ENCODE measurements at regions not wholly inside any gene's neighbourhood (a gene's known extent, or its start where the extent isn't known, plus 50 kb on each side); places are given as distances from the start of the nearest gene placed in this dataset.

- FAIRE-seq (no peak), DNase-seq (ENCODE audit: low read depth, low spot score) (no peak)
- dilution Hi-C loops (cut with MboI; ENCODE audit: extremely low pct_ligation_motif_present, low sequenced_read_pairs) (no loop called here), intact Hi-C loops (cut with micrococcal nuclease) (no loop called here)
- H3K4me3 ChIP-seq (replicated peaks in 1 of 3; ENCODE audit: insufficient read depth in 1 of 3, low read depth in 1 of 3, low read length in 3 of 3) = no peak overlapping the region
- H3K4me1 ChIP-seq (ENCODE audit: control insufficient read depth, extremely low read depth, insufficient read depth, low read length) = no peaks in the 10 kb centered on the region
- H3K9me3 ChIP-seq (replicated peaks; ENCODE audit: control insufficient read depth, insufficient read depth, low read length) = no peaks in the 10 kb centered on the region
- H3K4me2 ChIP-seq (ENCODE audit: insufficient read depth, low read length) = no peak overlapping the region
- no peak overlapping the region for H3K27ac ChIP-seq (ENCODE audit: insufficient read depth, low read depth, low read length)
- no peak for TF ChIP-seq EZH2 (IDR thresholded peaks at IDR 0.05; ENCODE audit: borderline replicate concordance, low read depth, low read length, severe bottlenecking)
- TF ChIP-seq POLR2AphosphoS5 (IDR thresholded peaks at IDR 0.05; ENCODE audit: insufficient read depth, low read depth, low read length) = no peak
- TF ChIP-seq CTCF (IDR thresholded peaks at IDR 0.05; ENCODE audit: extremely low read depth in 1 of 2, insufficient read depth in 1 of 2, low read depth in 1 of 2, low read length in 2 of 2) = no peak
- no peak for TF ChIP-seq POLR2A (IDR thresholded peaks at IDR 0.05; ENCODE audit: low read depth, low read length)
- ChIA-PET CTCF (no interaction called here), POLR2A (no interaction called here)
- no peaks in the 10 kb centered on the region for H3K9me1 ChIP-seq (replicated peaks; ENCODE audit: control insufficient read depth, extremely low read depth, insufficient read depth, low read length)
- no peaks in the 10 kb centered on the region for H3K27me3 ChIP-seq (ENCODE audit: control insufficient read depth in 2 of 2, insufficient read depth in 2 of 2, low read length in 2 of 2)
- no peaks in the 10 kb centered on the region for H4K20me1 ChIP-seq (replicated peaks; ENCODE audit: control insufficient read depth, extremely low read depth, insufficient read depth, low read length)
- H2AFZ ChIP-seq (ENCODE audit: low read depth, low read length) = no peak overlapping the region
- H3K79me2 ChIP-seq (ENCODE audit: control insufficient read depth, insufficient read depth, low read length) = no peaks in the 10 kb centered on the region
- no TSS peak for BruUV-seq (replicated peaks)
- H3K9ac ChIP-seq (replicated peaks; ENCODE audit: extremely low read depth, insufficient read depth, low read length) = no peak overlapping the region
- no peaks in the 10 kb centered on the region for H3K36me3 ChIP-seq (ENCODE audit: control insufficient read depth in 2 of 2, extremely low read depth in 1 of 2, insufficient read depth in 2 of 2, low read length in 2 of 2)
Observed at GRCh38 chr10:3908183-3908582, 123.2 kb upstream of the KLF6 start.

- CTCF ChIA-PET = interaction anchor here (0.7 to 1.1 kb wide), 2 partner anchors 12 to 664 kb away, joined by 3 to 4 read pairs; no protein-coding TSS in a partner anchor
- DNase-seq (ENCODE audit: low read depth, low spot score) = no peak
- Histone ChIP-seq H3K36me3 (ENCODE audit: control insufficient read depth in 2 of 2, extremely low read depth in 1 of 2, insufficient read depth in 2 of 2, low read length in 2 of 2) (no peaks in the 10 kb centered on the region), H3K27ac (ENCODE audit: insufficient read depth, low read depth, low read length) (no peak overlapping the region), H3K9ac (replicated peaks; ENCODE audit: extremely low read depth, insufficient read depth, low read length) (no peak overlapping the region), H3K9me3 (replicated peaks; ENCODE audit: control insufficient read depth, insufficient read depth, low read length) (no peaks in the 10 kb centered on the region), H3K4me3 (replicated peaks in 1 of 3; ENCODE audit: insufficient read depth in 1 of 3, low read depth in 1 of 3, low read length in 3 of 3) (no peak overlapping the region), H3K4me1 (ENCODE audit: control insufficient read depth, extremely low read depth, insufficient read depth, low read length) (no peaks in the 10 kb centered on the region), H3K9me1 (replicated peaks; ENCODE audit: control insufficient read depth, extremely low read depth, insufficient read depth, low read length) (no peaks in the 10 kb centered on the region), H3K27me3 (ENCODE audit: control insufficient read depth in 2 of 2, insufficient read depth in 2 of 2, low read length in 2 of 2) (no peaks in the 10 kb centered on the region), H3K79me2 (ENCODE audit: control insufficient read depth, insufficient read depth, low read length) (no peaks in the 10 kb centered on the region), H3K4me2 (ENCODE audit: insufficient read depth, low read length) (no peak overlapping the region), H4K20me1 (replicated peaks; ENCODE audit: control insufficient read depth, extremely low read depth, insufficient read depth, low read length) (no peaks in the 10 kb centered on the region), H2AFZ (ENCODE audit: low read depth, low read length) (no peak overlapping the region)
- no peak for FAIRE-seq
- no TSS peak for BruUV-seq (replicated peaks)
- POLR2A ChIA-PET = no interaction called here
- TF ChIP-seq POLR2A (IDR thresholded peaks at IDR 0.05; ENCODE audit: low read depth, low read length) = no peak
- TF ChIP-seq GATA2 (IDR thresholded peaks at IDR 0.05; ENCODE audit: insufficient read depth, insufficient read length, low read depth, low read length) = no peak
- no peak for TF ChIP-seq POLR2AphosphoS5 (IDR thresholded peaks at IDR 0.05; ENCODE audit: insufficient read depth, low read depth, low read length)
- no peak for TF ChIP-seq MYC (IDR thresholded peaks at IDR 0.05; ENCODE audit: low read depth, low read length)
- no peak for TF ChIP-seq FOS (IDR thresholded peaks at IDR 0.05; ENCODE audit: borderline replicate concordance, insufficient read depth, low read length)
- no peak for TF ChIP-seq EZH2 (IDR thresholded peaks at IDR 0.05; ENCODE audit: borderline replicate concordance, low read depth, low read length, severe bottlenecking)
- TF ChIP-seq, protein P1, sequence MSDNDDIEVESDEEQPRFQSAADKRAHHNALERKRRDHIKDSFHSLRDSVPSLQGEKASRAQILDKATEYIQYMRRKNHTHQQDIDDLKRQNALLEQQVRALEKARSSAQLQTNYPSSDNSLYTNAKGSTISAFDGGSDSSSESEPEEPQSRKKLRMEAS (IDR thresholded peaks at IDR 0.05; ENCODE audit: insufficient read depth, insufficient read length) = no peak
- no peak for TF ChIP-seq JUN (IDR thresholded peaks at IDR 0.05; ENCODE audit: borderline replicate concordance, insufficient read depth, insufficient read length, low read depth)
- TF ChIP-seq CTCF (IDR thresholded peaks at IDR 0.05; ENCODE audit: extremely low read depth in 1 of 2, insufficient read depth in 1 of 2, low read depth in 1 of 2, low read length in 2 of 2) = no peak
- intact Hi-C loops (cut with micrococcal nuclease) = no loop called here
- dilution Hi-C loops (cut with MboI; ENCODE audit: extremely low pct_ligation_motif_present, low sequenced_read_pairs) = no loop called here
Observed at GRCh38 chr10:3907514-3907913, 122.5 kb upstream of the KLF6 start.
